Activated CD4-positive, alpha-beta T cell treated with anti-CD3 and anti-CD28 coated beads, Interleukin-2, amount 50 U/mL, for 16 hours (primary cell): ENCODE measurements at regions not wholly inside any gene's neighbourhood (a gene's known extent, or its start where the extent isn't known, plus 50 kb on each side); places are given as distances from the start of the nearest gene placed in this dataset.

Experiments used
- DNase-seq: peaks from one replicate; pipeline ENCODE4 v3.0.0-alpha.2; 2020

GRCh38 chr13:107139006-107139405, 571.1 kb upstream of the ARGLU1 start:
- no peak for DNase-seq

- no peak for DNase-seq
Observed at GRCh38 chr13:107138486-107138885, 570.5 kb upstream of the ARGLU1 start.

DNA sequence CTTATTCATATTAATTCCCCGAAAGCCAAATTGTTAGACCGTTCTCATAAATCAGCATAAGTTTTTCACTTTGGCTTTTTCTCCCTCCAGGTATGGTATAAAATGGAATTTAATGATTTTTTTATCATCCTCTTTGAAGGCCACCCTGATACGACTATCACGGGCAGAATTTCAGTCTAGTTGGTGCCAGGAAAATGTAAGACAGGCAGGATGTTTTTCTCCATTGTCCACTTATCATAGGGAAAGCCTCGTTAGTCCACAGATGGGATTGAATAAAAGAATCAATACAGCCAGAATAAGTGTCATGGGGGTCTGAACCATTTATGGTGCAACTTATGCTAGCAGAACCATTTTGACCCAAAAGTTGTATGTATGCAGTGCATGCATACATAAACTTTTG, 566.0 kb upstream of the ARGLU1 start:
- DNase-seq = no peak

- no peak for DNase-seq
Observed at GRCh38 chr13:107130566-107130965, 562.6 kb upstream of the ARGLU1 start.

- no peak for DNase-seq
Observed at GRCh38 chr13:107124730-107125129, 556.8 kb upstream of the ARGLU1 start.

DNA sequence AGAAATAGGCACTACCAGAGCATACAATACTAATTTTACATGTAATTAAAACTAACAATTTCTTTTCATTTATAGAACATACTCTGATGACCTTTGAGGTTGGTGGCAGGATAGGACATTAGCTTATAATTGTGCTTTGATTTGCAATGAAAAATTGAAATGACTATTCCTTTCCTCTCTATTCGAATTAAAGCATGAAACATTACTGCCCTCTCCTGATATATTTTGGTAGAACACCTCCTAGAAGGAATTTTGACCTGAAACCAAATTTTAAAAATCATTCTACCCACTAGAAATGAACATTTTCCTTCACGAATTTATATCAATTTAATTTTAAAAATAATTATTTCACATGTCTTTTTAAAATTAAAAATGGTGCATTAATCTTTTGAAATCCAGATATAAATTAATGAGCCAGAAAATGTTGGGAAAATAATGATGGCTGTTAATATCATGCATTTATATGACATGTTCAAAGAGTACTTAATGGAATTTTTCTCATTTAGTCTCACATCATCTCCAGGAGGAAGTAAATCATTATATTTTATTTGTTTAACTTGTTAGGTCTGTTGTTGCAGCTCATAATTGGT, 556.3 kb upstream of the ARGLU1 start:
- no peak for DNase-seq

GRCh38 chr13:107121793-107122192, 553.9 kb upstream of the ARGLU1 start:
- DNase-seq = no peak

- no peak for DNase-seq
Observed at GRCh38 chr13:107119989-107120881, 552.3 kb upstream of the ARGLU1 start.

DNA sequence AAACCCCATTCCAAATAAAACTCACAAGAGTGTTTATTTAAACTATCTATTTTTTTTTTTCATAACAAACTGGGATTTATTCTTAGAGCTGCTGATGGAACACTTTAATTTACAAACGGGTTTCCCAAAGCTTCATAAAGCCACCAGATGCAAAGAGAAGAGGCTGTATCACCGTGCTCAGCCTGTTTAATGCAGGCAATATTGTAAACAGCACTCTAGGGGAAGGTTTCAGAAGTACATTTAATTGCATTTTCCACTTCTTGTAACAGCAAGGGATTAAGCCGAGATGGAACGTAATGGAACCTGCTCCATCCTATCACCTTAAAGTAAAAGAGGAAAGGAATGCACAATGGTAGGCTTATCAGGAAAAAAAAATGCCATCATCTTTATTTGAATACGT, 550.6 kb upstream of the ARGLU1 start:
- no peak for DNase-seq

- DNase-seq = no peak
Observed at GRCh38 chr13:107117327-107118012, 549.5 kb upstream of the ARGLU1 start.

DNA sequence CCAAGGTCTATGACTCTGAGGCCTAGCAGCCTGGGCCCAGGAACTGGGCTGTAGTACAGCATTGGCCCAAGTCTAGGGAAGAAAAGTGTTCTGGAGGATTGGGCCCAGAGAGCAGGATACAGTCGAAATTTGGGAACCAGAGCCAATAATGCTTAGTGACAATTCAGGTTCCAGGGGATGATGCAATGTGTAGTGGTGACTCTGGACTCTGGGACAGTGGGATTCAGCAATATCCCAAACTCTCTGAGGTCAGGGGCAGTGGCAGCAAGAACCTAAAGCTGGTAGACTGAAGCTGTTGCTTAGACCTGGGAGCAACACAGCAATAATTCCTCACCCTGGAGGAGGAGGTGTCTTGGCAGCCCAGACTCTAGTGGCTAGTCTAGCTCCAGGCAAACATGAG, 545.5 kb upstream of the ARGLU1 start:
- no peak for DNase-seq

DNA sequence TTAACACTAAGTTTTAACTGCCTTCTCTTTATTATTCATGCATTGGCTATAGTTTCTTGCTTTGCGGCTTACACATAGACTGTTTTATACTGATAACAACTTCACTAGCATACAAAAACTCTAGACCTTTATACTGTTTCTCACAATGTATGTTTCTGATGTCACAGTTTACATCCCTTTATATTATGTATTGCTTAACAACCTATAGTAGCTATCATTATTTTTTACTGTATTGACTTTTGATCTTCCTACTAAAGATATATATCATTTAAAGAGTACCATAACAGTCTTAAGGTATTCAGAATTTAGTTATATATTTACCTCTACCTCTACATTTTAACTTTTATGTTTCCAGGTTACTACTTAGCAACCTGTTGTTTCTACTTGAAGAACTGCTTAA, 543.3 kb upstream of the ARGLU1 start:
- DNase-seq = no peak

DNA sequence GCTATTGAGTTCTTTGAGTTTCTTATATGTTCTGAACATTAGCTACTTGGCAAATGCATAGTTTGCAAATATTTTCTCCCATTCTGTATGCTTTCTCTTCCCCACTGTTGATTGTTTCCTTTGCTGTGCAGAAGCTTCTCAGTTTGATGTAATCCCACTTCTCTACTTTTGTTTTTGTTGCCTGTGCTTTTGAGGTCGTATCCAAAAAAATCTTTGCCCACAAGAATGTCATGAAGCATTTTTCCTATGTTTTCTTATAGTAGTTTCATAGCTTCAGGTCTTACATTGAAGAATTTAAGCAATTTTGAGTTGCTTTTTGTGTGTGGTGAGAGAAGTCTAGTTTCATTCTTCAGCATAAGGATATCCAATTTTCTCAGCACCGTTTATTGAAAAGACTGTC, 536.7 kb upstream of the ARGLU1 start:
- no peak for DNase-seq

DNA sequence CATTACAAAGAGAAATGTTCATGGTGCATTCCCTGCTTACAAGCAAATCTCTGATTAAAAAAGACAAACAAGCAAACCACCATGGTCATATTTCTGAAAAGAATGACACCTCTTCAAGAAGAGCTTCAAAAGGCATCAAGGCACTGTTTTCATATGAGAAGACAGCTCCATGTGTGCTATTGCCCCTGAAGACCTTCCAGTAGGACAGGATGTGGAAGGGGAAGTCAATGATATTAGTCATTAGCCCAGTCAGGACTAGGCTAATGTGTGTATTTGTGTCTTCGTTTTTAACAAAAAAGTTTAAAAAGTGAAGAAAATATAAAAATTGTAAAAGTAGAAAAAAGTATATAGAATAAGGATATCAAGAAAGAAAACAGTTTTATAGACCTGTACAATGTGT, 534.7 kb upstream of the ARGLU1 start:
- DNase-seq = no peak

DNA sequence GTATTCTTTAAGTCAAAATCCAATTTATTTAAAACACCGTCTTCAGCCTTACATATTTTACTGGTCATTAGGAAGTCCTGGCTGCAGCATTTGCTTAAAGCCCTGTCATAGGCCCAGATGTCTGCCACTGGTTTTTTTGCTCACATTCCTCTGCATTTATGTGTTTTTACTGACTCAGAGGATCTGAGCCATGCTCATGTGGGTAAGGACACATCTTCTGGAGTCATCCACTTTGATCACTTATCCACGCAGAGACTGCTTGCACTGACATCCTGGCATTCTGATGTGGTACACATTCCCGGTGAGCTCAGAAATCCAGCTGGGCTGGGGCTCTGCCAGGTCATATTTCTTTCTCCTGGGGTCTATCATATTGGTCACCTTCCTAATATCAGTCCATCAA, 531.7 kb upstream of the ARGLU1 start:
- DNase-seq = no peak

DNA sequence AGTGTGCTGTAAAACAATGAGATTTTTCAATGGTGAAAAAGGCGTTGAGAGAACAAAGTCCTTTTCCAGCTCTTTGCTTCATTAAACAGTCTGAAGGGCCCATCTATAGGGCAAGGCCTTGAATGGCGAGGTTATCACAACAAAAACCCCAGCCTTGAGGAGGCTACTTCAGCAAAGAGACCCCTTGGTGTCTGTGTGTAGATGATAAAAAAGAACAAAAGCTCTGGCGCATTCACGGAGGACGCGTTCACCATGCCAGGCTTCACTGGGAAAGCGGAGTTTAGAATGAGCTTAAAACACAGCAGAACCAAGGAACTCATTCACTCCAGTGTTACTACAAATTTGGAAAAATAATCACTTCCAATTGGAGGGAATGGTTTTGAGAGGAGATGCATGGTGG, 530.0 kb upstream of the ARGLU1 start:
- DNase-seq = no peak

GRCh38 chr13:107095876-107096275, 527.9 kb upstream of the ARGLU1 start:
- DNase-seq = no peak

- DNase-seq = no peak
Observed at GRCh38 chr13:107091861-107092260, 523.9 kb upstream of the ARGLU1 start.

GRCh38 chr13:107091428-107091827, 523.5 kb upstream of the ARGLU1 start:
- no peak for DNase-seq

DNA sequence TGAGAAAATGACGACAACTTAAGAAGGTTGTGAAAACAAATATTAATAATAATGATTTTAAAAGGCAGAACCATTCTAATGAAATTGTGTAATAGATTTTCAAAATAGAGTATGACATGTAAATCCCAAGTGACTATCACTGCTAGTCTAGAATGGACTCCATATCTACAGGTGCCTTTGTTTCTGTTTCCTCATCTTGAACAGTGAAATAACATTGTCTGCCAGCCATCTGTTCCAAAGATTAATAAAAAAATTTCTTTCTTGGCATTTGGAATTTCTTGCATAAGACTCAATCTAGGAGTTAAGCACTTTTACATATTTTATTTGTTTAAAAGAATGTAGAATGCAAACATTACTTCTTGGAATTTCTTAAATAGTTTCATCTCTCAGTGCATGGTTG, 520.1 kb upstream of the ARGLU1 start:
- DNase-seq = no peak

- no peak for DNase-seq
Observed at GRCh38 chr13:107079423-107080049, 511.6 kb upstream of the ARGLU1 start.

DNA sequence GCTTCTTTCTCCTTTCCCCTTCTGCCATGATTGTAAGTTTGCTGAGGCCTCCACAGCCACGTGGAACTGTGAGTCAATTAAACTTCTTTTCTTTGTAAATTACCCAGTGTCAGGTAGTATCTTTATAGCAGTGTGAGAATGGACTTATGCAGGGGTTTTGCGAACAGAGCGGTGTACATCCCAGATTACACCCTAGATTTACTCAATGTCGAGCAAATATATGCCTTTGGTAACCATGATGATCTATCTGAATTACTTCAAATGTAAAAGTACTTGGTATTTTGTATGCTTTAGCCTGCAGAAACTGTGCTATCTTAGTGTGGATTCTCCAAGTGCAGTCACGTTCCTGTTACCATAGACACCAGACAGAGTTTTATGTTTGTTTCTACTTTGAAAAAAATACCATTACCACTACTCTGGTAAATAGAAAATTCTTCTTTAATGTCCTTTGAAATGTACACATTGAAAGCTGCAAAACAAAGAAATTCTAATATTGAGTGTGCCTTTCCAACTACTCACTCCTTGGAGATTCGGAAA, 510.4 kb upstream of the ARGLU1 start:
- no peak for DNase-seq

- no peak for DNase-seq
Observed at GRCh38 chr13:107076801-107077200, 508.9 kb upstream of the ARGLU1 start.
